GM19025 (cell line): ENCODE measurements at regions not wholly inside any gene's neighbourhood (a gene's known extent, or its start where the extent isn't known, plus 50 kb on each side); places are given as distances from the start of the nearest gene placed in this dataset.

Experiments
- ATAC-seq: cut with Tn5 transposase; IDR thresholded peaks from one replicate; pipeline ENCODE4 v1.9.1; 2021; ENCODE audit warnings: mild to moderate bottlenecking, low read depth, moderate library complexity; ENCODE audit not compliant: unreplicated experiment

GRCh38 chr10:84766923-84767322 is 438.5 kb downstream of the CCSER2 start:
- no peak for ATAC-seq

- no peak for ATAC-seq
These were observed 439.7 kb downstream of the CCSER2 start for GRCh38 chr10:84768132-84768531.

- ATAC-seq = no peak
These were observed 442.4 kb downstream of the CCSER2 start for GRCh38 chr10:84770824-84771223.

- peak; percentile 63 for ATAC-seq
These were observed 455.0 kb downstream of the CCSER2 start for GRCh38 chr10:84783386-84783785.

- ATAC-seq = no peak
These were observed 455.5 kb downstream of the CCSER2 start for GRCh38 chr10:84783909-84784308.

- no peak for ATAC-seq
These were observed 456.4 kb downstream of the CCSER2 start for GRCh38 chr10:84784749-84785148.

- ATAC-seq = no peak
These were observed 460.6 kb downstream of the CCSER2 start for GRCh38 chr10:84789026-84789425.

- no peak for ATAC-seq
These were observed 469.9 kb downstream of the CCSER2 start for GRCh38 chr10:84798312-84798711.

- no peak for ATAC-seq
These were observed 472.8 kb downstream of the CCSER2 start for GRCh38 chr10:84801156-84801555.

GRCh38 chr10:84801916-84802315 is 473.5 kb downstream of the CCSER2 start:
- ATAC-seq = no peak

GRCh38 chr10:84805149-84805548 is 476.8 kb downstream of the CCSER2 start:
- ATAC-seq = no peak

- no peak for ATAC-seq
These were observed 482.7 kb downstream of the CCSER2 start for GRCh38 chr10:84811113-84811512.

- no peak for ATAC-seq
These were observed 490.6 kb downstream of the CCSER2 start for GRCh38 chr10:84818961-84819360.

- ATAC-seq = no peak
These were observed 491.7 kb downstream of the CCSER2 start for GRCh38 chr10:84820120-84820519.

GRCh38 chr10:84820596-84820995 is 492.2 kb downstream of the CCSER2 start:
- no peak for ATAC-seq

- no peak for ATAC-seq
These were observed 494.7 kb downstream of the CCSER2 start for GRCh38 chr10:84822931-84823630.

GRCh38 chr10:84824525-84824924 is 496.1 kb downstream of the CCSER2 start:
- ATAC-seq = no peak

GRCh38 chr10:84825330-84825729 is 496.9 kb downstream of the CCSER2 start:
- no peak for ATAC-seq

GRCh38 chr10:84826704-84827103 is 498.3 kb downstream of the CCSER2 start:
- ATAC-seq = no peak

GRCh38 chr10:84829131-84829530 is 500.7 kb downstream of the CCSER2 start:
- no peak for ATAC-seq

GRCh38 chr10:84837041-84837812 is 508.8 kb downstream of the CCSER2 start:
- no peak for ATAC-seq

- ATAC-seq = no peak
These were observed 509.5 kb downstream of the CCSER2 start for GRCh38 chr10:84837877-84838276.
